ENCODE measurements at regions not wholly inside any gene's neighbourhood (a gene's known extent, or its start where the extent isn't known, plus 50 kb on each side); places are given as distances from the start of the nearest gene placed in this dataset.

- no peak for TF ChIP-seq CTCF (IDR thresholded peaks at IDR 0.05; ENCODE audit: insufficient read depth, low read length)
- H3K4me3 ChIP-seq (ENCODE audit: low read depth, low read length): no peak overlapping the region
- DNase-seq (ENCODE audit: low read depth): no peak
Observed at GRCh38 chr5:42277293-42277692, 145.9 kb upstream of the GHR start.

DNA sequence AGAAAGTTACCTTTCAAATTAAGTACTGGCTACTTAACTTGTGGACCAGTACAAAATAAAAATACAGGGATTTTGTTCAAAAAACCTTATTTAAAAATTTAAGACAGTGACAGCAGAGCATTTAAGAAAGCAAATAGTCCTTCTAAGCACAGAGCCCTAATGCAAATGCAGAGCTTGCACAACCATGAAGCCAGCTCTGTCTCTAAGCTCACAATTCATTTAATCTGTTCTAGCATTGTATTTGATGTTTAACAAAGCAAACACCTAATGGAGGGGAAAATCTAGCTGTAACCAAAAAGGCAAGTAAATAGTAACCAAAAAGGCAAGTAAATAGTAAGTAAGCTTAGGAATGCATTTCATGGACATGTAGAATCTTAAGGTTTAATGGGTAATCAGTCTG is 138.7 kb upstream of the GHR start:
- H3K4me3 ChIP-seq (ENCODE audit: low read depth, low read length): no peak overlapping the region
- no peak for TF ChIP-seq CTCF (IDR thresholded peaks at IDR 0.05; ENCODE audit: insufficient read depth, low read length)
- DNase-seq (ENCODE audit: low read depth): no peak

DNA sequence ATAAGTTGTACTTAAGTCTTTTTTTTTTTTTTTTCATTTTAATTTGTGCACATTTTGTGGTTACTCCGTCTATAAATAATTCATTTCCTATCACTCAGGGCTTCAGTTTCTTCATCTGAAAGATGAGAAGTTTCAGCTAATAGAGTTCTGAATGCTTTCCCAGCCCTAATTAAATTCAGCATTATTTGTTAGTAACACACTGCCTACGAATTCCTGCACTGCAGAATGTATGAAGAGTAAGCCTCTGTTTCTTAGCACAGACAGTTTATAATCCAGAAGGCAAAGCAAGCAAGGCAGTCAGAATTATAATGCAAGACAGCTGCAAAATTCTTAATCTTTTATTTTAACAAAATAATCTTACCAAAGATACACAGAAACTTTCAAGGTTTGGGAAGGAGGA is 138.0 kb upstream of the GHR start:
- no peak for DNase-seq (ENCODE audit: low read depth)
- no peak for TF ChIP-seq CTCF (IDR thresholded peaks at IDR 0.05; ENCODE audit: insufficient read depth, low read length)
- no peak overlapping the region for H3K4me3 ChIP-seq (ENCODE audit: low read depth, low read length)

DNA sequence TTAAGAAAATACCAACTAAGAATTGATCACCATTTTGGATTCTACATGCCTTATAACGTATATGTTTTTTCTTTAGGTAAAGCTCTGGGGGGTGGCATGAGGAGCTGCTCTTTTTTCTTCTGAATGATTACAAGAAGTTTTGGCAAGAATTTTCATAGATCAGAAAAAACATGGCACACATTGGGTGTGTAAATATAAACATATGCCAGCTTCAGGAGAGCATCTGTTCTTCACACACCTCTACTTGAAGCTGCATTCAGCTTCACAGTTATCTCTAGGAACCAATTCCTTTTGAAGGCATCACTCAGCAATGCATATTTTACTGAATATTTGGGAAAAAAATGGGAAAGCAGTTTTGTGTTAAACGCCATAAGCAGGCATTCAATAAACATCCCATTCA is 122.7 kb upstream of the GHR start:
- DNase-seq (ENCODE audit: low read depth): no peak
- no peak overlapping the region for H3K4me3 ChIP-seq (ENCODE audit: low read depth, low read length)
- no peak for TF ChIP-seq CTCF (IDR thresholded peaks at IDR 0.05; ENCODE audit: insufficient read depth, low read length)

DNA sequence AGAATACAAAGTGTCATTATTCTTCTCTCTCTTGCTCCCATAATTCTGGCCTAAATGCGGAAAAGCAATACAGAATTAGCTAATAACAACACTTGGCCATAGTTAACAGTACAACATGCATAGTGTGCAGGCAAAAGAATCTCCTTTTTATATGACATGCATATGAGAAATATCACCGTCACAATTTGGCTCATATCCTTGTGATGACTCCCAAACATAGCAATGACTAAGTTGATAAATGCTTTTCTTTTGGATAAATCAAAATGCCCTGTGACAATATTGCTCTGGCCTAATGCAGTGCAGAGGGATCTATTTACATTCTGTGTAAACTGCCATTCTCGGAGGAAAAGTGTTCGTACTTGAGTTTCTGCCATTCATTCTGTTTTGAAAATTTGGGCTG is 121.9 kb upstream of the GHR start:
- TF ChIP-seq CTCF (IDR thresholded peaks at IDR 0.05; ENCODE audit: insufficient read depth, low read length): no peak
- DNase-seq (ENCODE audit: low read depth): peak; percentile 68
- no peak overlapping the region for H3K4me3 ChIP-seq (ENCODE audit: low read depth, low read length)

DNA sequence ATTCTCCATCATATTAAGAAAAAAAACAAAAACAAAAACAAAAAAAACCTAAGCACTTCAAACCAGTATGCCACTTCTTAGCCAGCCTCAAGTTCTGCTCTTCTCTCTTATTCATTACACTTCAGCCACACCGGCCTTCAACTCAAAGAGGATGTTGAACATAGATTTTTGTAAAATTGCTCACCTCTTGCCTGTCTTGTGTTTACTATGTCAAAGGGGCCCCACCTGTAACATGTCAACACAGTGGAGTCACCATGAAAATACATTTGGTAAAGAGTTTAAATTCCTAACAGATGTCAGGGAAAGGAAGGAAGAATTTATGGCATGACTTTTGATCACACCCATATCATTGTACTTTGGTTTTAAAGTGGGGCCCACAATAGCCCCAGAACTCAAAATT is 121.1 kb upstream of the GHR start:
- no peak for TF ChIP-seq CTCF (IDR thresholded peaks at IDR 0.05; ENCODE audit: insufficient read depth, low read length)
- DNase-seq (ENCODE audit: low read depth): peak; percentile 8
- H3K4me3 ChIP-seq (ENCODE audit: low read depth, low read length): no peak overlapping the region

- no peak overlapping the region for H3K4me3 ChIP-seq (ENCODE audit: low read depth, low read length)
- peak; percentile 4 for DNase-seq (ENCODE audit: low read depth)
- no peak for TF ChIP-seq CTCF (IDR thresholded peaks at IDR 0.05; ENCODE audit: insufficient read depth, low read length)
Observed at GRCh38 chr5:42306287-42306686, 117.0 kb upstream of the GHR start.
